K562 (cell line): ENCODE measurements at regions not wholly inside any gene's neighbourhood (a gene's known extent, or its start where the extent isn't known, plus 50 kb on each side); places are given as distances from the start of the nearest gene placed in this dataset.

ENCODE experiments used
- ATAC-seq: fragments of 200-7000 bp; cut with Tn5 transposase; 3 replicates; pipeline ENCODE4 v1.9.1; 2020; ENCODE audit warnings: moderate library complexity
- BruUV-seq: library from RNA; stranded (reverse); fragments of 400-500 nt; replicated peaks from 2 replicates; lab custom pipeline; 2021; lab: Mats Ljungman, UMichigan
- CTCF ChIA-PET: fragments of 300-600 bp; formaldehyde crosslinking; extraction: SDS; loops from one replicate; lab custom pipeline; 2021; ENCODE audit warnings: low intra/inter-chr PET ratio; lab: Yijun Ruan, JAX
- POLR2A ChIA-PET: fragments of 300-600, 350-650 bp; sonication (Branson Sonifier 250); formaldehyde crosslinking; extraction: SDS; loops from one replicate; lab custom pipeline; 2021; ENCODE audit warnings: antibody characterized with exemption, inconsistent platforms; lab: Yijun Ruan, JAX
- DNase-seq, 4 experiments: peaks; one replicate each; pipeline versions ENCODE4 v3.0.0 to v3.0.0-alpha.2; 2011 to 2018; ENCODE audit warnings: low spot score in 3 of 4, mixed read lengths in 3 of 4; ENCODE audit errors: extremely low read depth in 1 of 4
- FAIRE-seq: peaks from 2 replicates; lab custom pipeline; 2011; peaks lifted over from hg19 to GRCh38; lab: Jason Lieb, UNC
- H2AFZ ChIP-seq: 2 replicates; pipeline ENCODE4 v1.6.0; 2011; ENCODE audit warnings: low read depth, low read length, control low read depth, inconsistent platforms
- H3K27ac ChIP-seq: fragments of 200-600 bp; 3 replicates; pipeline ENCODE4 v1.8.0; 2011; ENCODE audit warnings: low read depth, mild to moderate bottlenecking, control low read depth, inconsistent platforms, low read length, moderate library complexity, mixed read lengths; ENCODE audit errors: extremely low read depth
- H3K27me3 ChIP-seq, 2 experiments: fragments of 300-600 bp in 1 of 2; 2 replicates in 1 of 2; 3 replicates in 1 of 2; pipeline versions ENCODE4 v1.6.0 to v1.8.0; 2011; ENCODE audit warnings: inconsistent platforms in 2 of 2, low read length in 2 of 2, mild to moderate bottlenecking in 1 of 2, mixed read lengths in 1 of 2, moderate library complexity in 1 of 2; ENCODE audit not compliant: control insufficient read depth in 2 of 2, insufficient read depth in 2 of 2
- H3K36me3 ChIP-seq: fragments of 300-600 bp; 3 replicates; pipeline ENCODE4 v1.8.0; 2011; ENCODE audit warnings: mild to moderate bottlenecking, low read length, inconsistent platforms; ENCODE audit not compliant: control insufficient read depth, insufficient read depth
- H3K4me1 ChIP-seq, 2 experiments: fragments of 200-600 bp in 1 of 2; replicated peaks in 1 of 2; 2 replicates in 1 of 2; 3 replicates in 1 of 2; pipeline versions ENCODE4 v1.5.1 to v1.8.0; 2011; ENCODE audit warnings: inconsistent platforms in 2 of 2, low read length in 2 of 2, mild to moderate bottlenecking in 1 of 2, mixed read lengths in 1 of 2, moderate library complexity in 1 of 2; ENCODE audit not compliant: control insufficient read depth in 2 of 2, insufficient read depth in 2 of 2
- H3K4me2 ChIP-seq: 2 replicates; pipeline ENCODE4 v1.6.1; 2011; ENCODE audit warnings: low read length, control low read depth, inconsistent platforms, mixed read lengths; ENCODE audit not compliant: insufficient read depth
- H3K4me3 ChIP-seq: fragments of 200-600 bp; sonication (generic), shearing (Covaris generic); 2 replicates; pipeline ENCODE4 v1.5.1; 2016; ENCODE audit warnings: control low read depth, inconsistent platforms
- H3K79me2 ChIP-seq: fragments of 200-600 bp; 3 replicates; pipeline ENCODE4 v1.8.0; 2011; ENCODE audit warnings: low read length, inconsistent platforms; ENCODE audit not compliant: control insufficient read depth, insufficient read depth
- H3K9ac ChIP-seq, 2 experiments: 2 replicates each; pipeline versions ENCODE4 v1.6.0 to v1.6.1; 2011; ENCODE audit warnings: low read depth in 2 of 2, low read length in 2 of 2, control low read depth in 1 of 2, inconsistent platforms in 1 of 2, mild to moderate bottlenecking in 1 of 2, mixed read lengths in 1 of 2; ENCODE audit not compliant: insufficient read depth in 1 of 2
- H3K9me1 ChIP-seq: one replicate; pipeline ENCODE4 v1.6.0; 2011; ENCODE audit warnings: inconsistent platforms, mild to moderate bottlenecking, low read length, moderate library complexity; ENCODE audit not compliant: control insufficient read depth, insufficient read depth
- H3K9me3 ChIP-seq: replicated peaks from 2 replicates; pipeline ENCODE4 v1.5.1; 2011; ENCODE audit warnings: low read depth, low read length, inconsistent platforms; ENCODE audit not compliant: control insufficient read depth, insufficient read depth
- H4K20me1 ChIP-seq: replicated peaks from 2 replicates; pipeline ENCODE4 v1.6.1; 2011; ENCODE audit warnings: low read length, inconsistent platforms, mixed read lengths; ENCODE audit not compliant: control insufficient read depth, insufficient read depth
- CHCHD3 ChIP-seq: fragments of 250-450 bp; sonication (Bioruptor Pico); IDR thresholded peaks from 2 replicates; pipeline ENCODE4 v2.1.2; 2022; ENCODE audit warnings: mild to moderate bottlenecking
- CREB1 ChIP-seq, 2 experiments: sonication (generic) in 1 of 2; formaldehyde crosslinking in 1 of 2; IDR thresholded peaks; 2 replicates each; pipeline versions ENCODE4 v1.6.1 to v1.8.0; 2012 to 2022; ENCODE audit warnings: inconsistent platforms in 1 of 2, mild to moderate bottlenecking in 1 of 2, missing genetic modification reagents in 1 of 2, moderate library complexity in 1 of 2
- HEY1 ChIP-seq: fragments of 250-450 bp; sonication (Bioruptor Pico); IDR thresholded peaks from 2 replicates; pipeline ENCODE4 v1.5.0; 2020; ENCODE audit warnings: mild to moderate bottlenecking, moderate library complexity, borderline replicate concordance
- MEIS2 ChIP-seq: fragments of 450-650 bp; IDR thresholded peaks from 2 replicates; pipeline ENCODE4 v1.6.1; 2014; ENCODE audit warnings: mild to moderate bottlenecking; ENCODE audit not compliant: partially characterized antibody
- MYC ChIP-seq, 2 experiments: fragments of 250-450 bp in 1 of 2; sonication (Bioruptor Pico) in 1 of 2; IDR thresholded peaks; 2 replicates each; pipeline versions ENCODE4 v1.5.1 to v1.6.1; 2012 to 2021; ENCODE audit warnings: low read depth in 2 of 2, borderline replicate concordance in 1 of 2, improper control_type of control experiment in 1 of 2, low read length in 1 of 2, mild to moderate bottlenecking in 1 of 2, moderate library complexity in 1 of 2
- ZC3H8 ChIP-seq: fragments of 450-650 bp; IDR thresholded peaks from 2 replicates; pipeline ENCODE4 v1.6.1; 2017
- ZKSCAN3 ChIP-seq: fragments of 250-450 bp; sonication (Bioruptor Pico); IDR thresholded peaks from 2 replicates; pipeline ENCODE4 v1.4.0; 2020
- ZNF133 ChIP-seq: fragments of 250-450 bp; sonication (Bioruptor Pico); IDR thresholded peaks from 2 replicates; pipeline ENCODE4 v1.4.0; 2020; ENCODE audit warnings: mild to moderate bottlenecking
- ZNF717 ChIP-seq: fragments of 250-450 bp; sonication (Bioruptor Pico); IDR thresholded peaks from 2 replicates; pipeline ENCODE4 v1.5.0; 2021
- WGBS: fragments of 100-300 bp; shearing (Covaris generic); methylation state at CpG from one replicate; pipeline ENCODE4 v1.1.6; 2016; ENCODE audit warnings: low coverage, mixed read lengths; ENCODE audit not compliant: insufficient coverage; ENCODE audit errors: missing lambda C conversion rate; 5-methylcytosine and 5-hydroxymethylcytosine counted together
- in situ Hi-C: fragments of 300-500 bp; cut with MboI; formaldehyde crosslinking; loops from 4 replicates; pipeline ENCODE4 v1.15.0; 2018; ENCODE audit warnings: inconsistent platforms, mixed read lengths
- intact Hi-C: fragments of 100-400 bp; cut with micrococcal nuclease; formaldehyde crosslinking; loops from 2 replicates; pipeline ENCODE4 v1.14.2; 2022
- TF ChIP-seq, protein P1 (sequence below): sonication (generic); formaldehyde crosslinking; IDR thresholded peaks from 2 replicates; pipeline ENCODE4 v1.9.0; 2022; ENCODE audit warnings: mild to moderate bottlenecking, missing genetic modification reagents
- TF ChIP-seq, protein P2 (sequence below): fragments of 450-650 bp; IDR thresholded peaks from 2 replicates; pipeline ENCODE4 v1.7.0; 2016; ENCODE audit warnings: borderline replicate concordance
- TF ChIP-seq, protein P3 (sequence below): fragments of 250-450 bp; sonication (Bioruptor Pico); IDR thresholded peaks from 2 replicates; pipeline ENCODE4 v1.8.0; 2022; ENCODE audit warnings: inconsistent platforms, mild to moderate bottlenecking, moderate library complexity, borderline replicate concordance
- TF ChIP-seq, protein P4 (sequence below): sonication (generic); formaldehyde crosslinking; IDR thresholded peaks from 2 replicates; pipeline ENCODE4 v1.8.0; 2022; ENCODE audit warnings: mild to moderate bottlenecking, missing genetic modification reagents

DNA sequence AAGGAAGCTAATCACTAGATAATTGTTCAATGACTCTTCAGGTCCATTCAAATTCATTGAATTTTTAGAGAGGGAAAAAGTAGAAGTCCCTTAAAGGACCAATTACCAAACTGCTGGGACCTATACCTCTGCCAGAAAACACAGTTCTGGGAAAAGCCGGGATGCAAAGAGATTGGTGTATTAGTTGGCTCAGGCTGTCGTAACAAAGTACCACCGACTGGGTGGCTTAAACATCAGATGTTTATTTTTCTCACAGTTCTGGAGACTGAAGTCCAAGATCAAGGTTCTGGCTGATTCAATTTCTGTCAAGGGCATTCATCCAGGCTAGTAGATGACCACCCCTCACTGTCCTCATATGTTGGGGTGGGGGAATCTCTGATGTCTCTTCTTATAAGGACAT lies 177.1 kb upstream of the FSTL4 start:
- no peak overlapping the region for H3K4me3 ChIP-seq
- no peaks in the 10 kb centered on the region for H3K4me1 ChIP-seq
- intact Hi-C loops = no loop called here
- H3K27ac ChIP-seq = no peak overlapping the region
- WGBS = 0% methylated on average over 3 of the region's 3 CpGs
- ATAC-seq (no peak), DNase-seq (no peak), FAIRE-seq (no peak)
- in situ Hi-C loops = no loop called here
- H3K27me3 ChIP-seq = peaks cover 9 to 40% of the 10 kb centered on the region in 2 experiments
- CTCF ChIA-PET = no interaction called here
- H3K9ac ChIP-seq = no peak overlapping the region
- no peak overlapping the region for H3K4me2 ChIP-seq
- no peak overlapping the region for H2AFZ ChIP-seq
- no TSS peak for BruUV-seq
- TF ChIP-seq, protein P1, sequence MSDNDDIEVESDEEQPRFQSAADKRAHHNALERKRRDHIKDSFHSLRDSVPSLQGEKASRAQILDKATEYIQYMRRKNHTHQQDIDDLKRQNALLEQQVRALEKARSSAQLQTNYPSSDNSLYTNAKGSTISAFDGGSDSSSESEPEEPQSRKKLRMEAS (CRISPR knock-in tag) = no peak
- TF ChIP-seq ZNF133 (no peak), HEY1 (CRISPR knock-in tag) (no peak), CREB1 (IDR thresholded peaks at IDR 0.05) (no peak), CREB1 (CRISPR knock-in tag; IDR thresholded peaks at IDR 0.05) (no peak), ZKSCAN3 (CRISPR knock-in tag) (no peak), MYC (IDR thresholded peaks at IDR 0.05; ENCODE audit: low read depth, low read length) (no peak), MYC (CRISPR knock-in tag; IDR thresholded peaks at IDR 0.05; ENCODE audit: borderline replicate concordance, low read depth) (no peak), ZC3H8 (no peak), ZNF717 (CRISPR knock-in tag) (no peak), CHCHD3 (CRISPR knock-in tag) (no peak), MEIS2 (no peak)
- TF ChIP-seq, protein P2, sequence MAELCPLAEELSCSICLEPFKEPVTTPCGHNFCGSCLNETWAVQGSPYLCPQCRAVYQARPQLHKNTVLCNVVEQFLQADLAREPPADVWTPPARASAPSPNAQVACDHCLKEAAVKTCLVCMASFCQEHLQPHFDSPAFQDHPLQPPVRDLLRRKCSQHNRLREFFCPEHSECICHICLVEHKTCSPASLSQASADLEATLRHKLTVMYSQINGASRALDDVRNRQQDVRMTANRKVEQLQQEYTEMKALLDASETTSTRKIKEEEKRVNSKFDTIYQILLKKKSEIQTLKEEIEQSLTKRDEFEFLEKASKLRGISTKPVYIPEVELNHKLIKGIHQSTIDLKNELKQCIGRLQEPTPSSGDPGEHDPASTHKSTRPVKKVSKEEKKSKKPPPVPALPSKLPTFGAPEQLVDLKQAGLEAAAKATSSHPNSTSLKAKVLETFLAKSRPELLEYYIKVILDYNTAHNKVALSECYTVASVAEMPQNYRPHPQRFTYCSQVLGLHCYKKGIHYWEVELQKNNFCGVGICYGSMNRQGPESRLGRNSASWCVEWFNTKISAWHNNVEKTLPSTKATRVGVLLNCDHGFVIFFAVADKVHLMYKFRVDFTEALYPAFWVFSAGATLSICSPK = no peak
- TF ChIP-seq, protein P3, sequence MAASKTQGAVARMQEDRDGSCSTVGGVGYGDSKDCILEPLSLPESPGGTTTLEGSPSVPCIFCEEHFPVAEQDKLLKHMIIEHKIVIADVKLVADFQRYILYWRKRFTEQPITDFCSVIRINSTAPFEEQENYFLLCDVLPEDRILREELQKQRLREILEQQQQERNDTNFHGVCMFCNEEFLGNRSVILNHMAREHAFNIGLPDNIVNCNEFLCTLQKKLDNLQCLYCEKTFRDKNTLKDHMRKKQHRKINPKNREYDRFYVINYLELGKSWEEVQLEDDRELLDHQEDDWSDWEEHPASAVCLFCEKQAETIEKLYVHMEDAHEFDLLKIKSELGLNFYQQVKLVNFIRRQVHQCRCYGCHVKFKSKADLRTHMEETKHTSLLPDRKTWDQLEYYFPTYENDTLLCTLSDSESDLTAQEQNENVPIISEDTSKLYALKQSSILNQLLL (CRISPR knock-in tag) = no peak
- TF ChIP-seq, protein P4, sequence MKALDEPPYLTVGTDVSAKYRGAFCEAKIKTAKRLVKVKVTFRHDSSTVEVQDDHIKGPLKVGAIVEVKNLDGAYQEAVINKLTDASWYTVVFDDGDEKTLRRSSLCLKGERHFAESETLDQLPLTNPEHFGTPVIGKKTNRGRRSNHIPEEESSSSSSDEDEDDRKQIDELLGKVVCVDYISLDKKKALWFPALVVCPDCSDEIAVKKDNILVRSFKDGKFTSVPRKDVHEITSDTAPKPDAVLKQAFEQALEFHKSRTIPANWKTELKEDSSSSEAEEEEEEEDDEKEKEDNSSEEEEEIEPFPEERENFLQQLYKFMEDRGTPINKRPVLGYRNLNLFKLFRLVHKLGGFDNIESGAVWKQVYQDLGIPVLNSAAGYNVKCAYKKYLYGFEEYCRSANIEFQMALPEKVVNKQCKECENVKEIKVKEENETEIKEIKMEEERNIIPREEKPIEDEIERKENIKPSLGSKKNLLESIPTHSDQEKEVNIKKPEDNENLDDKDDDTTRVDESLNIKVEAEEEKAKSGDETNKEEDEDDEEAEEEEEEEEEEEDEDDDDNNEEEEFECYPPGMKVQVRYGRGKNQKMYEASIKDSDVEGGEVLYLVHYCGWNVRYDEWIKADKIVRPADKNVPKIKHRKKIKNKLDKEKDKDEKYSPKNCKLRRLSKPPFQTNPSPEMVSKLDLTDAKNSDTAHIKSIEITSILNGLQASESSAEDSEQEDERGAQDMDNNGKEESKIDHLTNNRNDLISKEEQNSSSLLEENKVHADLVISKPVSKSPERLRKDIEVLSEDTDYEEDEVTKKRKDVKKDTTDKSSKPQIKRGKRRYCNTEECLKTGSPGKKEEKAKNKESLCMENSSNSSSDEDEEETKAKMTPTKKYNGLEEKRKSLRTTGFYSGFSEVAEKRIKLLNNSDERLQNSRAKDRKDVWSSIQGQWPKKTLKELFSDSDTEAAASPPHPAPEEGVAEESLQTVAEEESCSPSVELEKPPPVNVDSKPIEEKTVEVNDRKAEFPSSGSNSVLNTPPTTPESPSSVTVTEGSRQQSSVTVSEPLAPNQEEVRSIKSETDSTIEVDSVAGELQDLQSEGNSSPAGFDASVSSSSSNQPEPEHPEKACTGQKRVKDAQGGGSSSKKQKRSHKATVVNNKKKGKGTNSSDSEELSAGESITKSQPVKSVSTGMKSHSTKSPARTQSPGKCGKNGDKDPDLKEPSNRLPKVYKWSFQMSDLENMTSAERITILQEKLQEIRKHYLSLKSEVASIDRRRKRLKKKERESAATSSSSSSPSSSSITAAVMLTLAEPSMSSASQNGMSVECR (CRISPR knock-in tag) = no peak
- H3K9me1 ChIP-seq = no peaks in the 10 kb centered on the region
- H3K79me2 ChIP-seq = no peaks in the 10 kb centered on the region
- no peaks in the 10 kb centered on the region for H3K9me3 ChIP-seq
- POLR2A ChIA-PET = no interaction called here
- H4K20me1 ChIP-seq = no peaks in the 10 kb centered on the region
- H3K36me3 ChIP-seq = no peaks in the 10 kb centered on the region
